Neural progenitor cell (in vitro differentiated cells): ENCODE measurements at regions not wholly inside any gene's neighbourhood (a gene's known extent, or its start where the extent isn't known, plus 50 kb on each side); places are given as distances from the start of the nearest gene placed in this dataset.
A peak's percentile ranks its signal among the peaks of the same experiment; 100 is the strongest.

ENCODE experiments used
- DNase-seq: peaks from one replicate; pipeline ENCODE4 v3.0.0-alpha.2; 2016; ENCODE audit warnings: low spot score
- H2AFZ ChIP-seq: fragments of 200-600 bp; sonication (generic); replicated peaks from 2 replicates; pipeline ENCODE4 v1.6.1; 2016; ENCODE audit warnings: antibody characterized with exemption
- H3F3A ChIP-seq: fragments of 200-600 bp; sonication (generic); 2 replicates; pipeline ENCODE4 v1.6.1; 2016; ENCODE audit warnings: antibody characterized with exemption, low read depth
- H3K27ac ChIP-seq: fragments of 200-600 bp; sonication (generic); 2 replicates; pipeline ENCODE4 v1.5.1; 2016; ENCODE audit warnings: mild to moderate bottlenecking
- H3K27me3 ChIP-seq: fragments of 200-600 bp; sonication (generic); 2 replicates; pipeline ENCODE4 v1.6.1; 2016; ENCODE audit warnings: mild to moderate bottlenecking, moderate library complexity
- H3K36me3 ChIP-seq: fragments of 200-600 bp; sonication (generic); 2 replicates; pipeline ENCODE4 v1.5.1; 2016
- H3K4me1 ChIP-seq: fragments of 200-600 bp; sonication (generic); 2 replicates; pipeline ENCODE4 v1.6.1; 2016; ENCODE audit warnings: mixed run types
- H3K4me2 ChIP-seq: fragments of 200-600 bp; sonication (generic); 2 replicates; pipeline ENCODE4 v1.6.1; 2016
- H3K4me3 ChIP-seq: fragments of 200-600 bp; sonication (generic); 2 replicates; pipeline ENCODE4 v1.5.1; 2016
- H3K79me2 ChIP-seq: fragments of 200-600 bp; sonication (generic); 2 replicates; pipeline ENCODE4 v1.6.1; 2016; ENCODE audit warnings: low read depth
- H3K9ac ChIP-seq: fragments of 200-600 bp; sonication (generic); 2 replicates; pipeline ENCODE4 v1.6.1; 2016
- H3K9me3 ChIP-seq: fragments of 200-600 bp; sonication (generic); 2 replicates; pipeline ENCODE4 v1.5.1; 2016; ENCODE audit warnings: low read depth
- H4K20me1 ChIP-seq: fragments of 200-600 bp; sonication (generic); 2 replicates; pipeline ENCODE4 v1.6.1; 2016; ENCODE audit warnings: low read depth
- H3K27ac Mint-ChIP-seq: 3 replicates; pipeline ENCODE4 v1.8.0; 2021; ENCODE audit warnings: mixed read lengths
- H3K27me3 Mint-ChIP-seq: 2 replicates; pipeline ENCODE4 v1.8.0; 2022; ENCODE audit warnings: low read depth, mild to moderate bottlenecking, inconsistent platforms, moderate library complexity, mixed read lengths; ENCODE audit not compliant: insufficient read depth
- H3K36me3 Mint-ChIP-seq: 3 replicates; pipeline ENCODE4 v1.8.0; 2021; ENCODE audit warnings: mixed read lengths
- H3K4me1 Mint-ChIP-seq: 3 replicates; pipeline ENCODE4 v1.8.0; 2021; ENCODE audit warnings: mixed read lengths
- H3K4me3 Mint-ChIP-seq: 3 replicates; pipeline ENCODE4 v1.8.0; 2021; ENCODE audit warnings: mild to moderate bottlenecking, moderate library complexity, mixed read lengths
- H3K9me3 Mint-ChIP-seq: 3 replicates; pipeline ENCODE4 v1.8.0; 2020; ENCODE audit warnings: mixed read lengths
- EZH2 ChIP-seq: fragments of 200-600 bp; sonication (generic); IDR thresholded peaks from 2 replicates; pipeline ENCODE4 v1.6.1; 2017; ENCODE audit warnings: antibody characterized with exemption, mild to moderate bottlenecking, moderate library complexity
- EZH2phosphoT487 ChIP-seq: fragments of 200-600 bp; sonication (generic); IDR thresholded peaks from 2 replicates; pipeline ENCODE4 v1.6.1; 2017; ENCODE audit warnings: antibody characterized with exemption
- TF ChIP-seq, protein P1 (sequence below): fragments of 200-600 bp; sonication (generic); IDR thresholded peaks from 2 replicates; pipeline ENCODE4 v1.5.1; 2017; ENCODE audit warnings: antibody characterized with exemption, mild to moderate bottlenecking

DNA sequence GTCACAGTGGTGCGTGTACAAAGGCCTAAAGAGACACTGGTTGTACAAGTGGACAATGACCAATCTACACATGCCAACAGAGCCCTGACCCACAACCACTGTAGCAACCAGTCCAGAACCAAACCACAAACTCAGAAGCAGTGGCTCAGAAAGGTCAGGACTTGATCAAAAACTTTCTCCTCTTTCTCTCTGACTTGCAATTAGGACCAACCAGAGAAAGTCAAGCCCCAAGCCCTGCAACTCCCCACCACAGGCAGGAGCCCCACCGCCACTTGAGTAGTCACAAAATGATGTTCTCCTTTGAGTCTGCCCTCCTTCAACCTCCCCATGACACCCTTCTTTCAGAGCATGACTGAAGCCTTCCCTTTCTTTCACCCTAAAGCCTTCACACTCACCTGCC, 291.8 kb downstream of the CDH10 start:
- no peak overlapping the region for H3K4me2 ChIP-seq
- no peaks in the 10 kb centered on the region for H3K36me3 ChIP-seq
- H3K9me3 ChIP-seq, result no peaks in the 10 kb centered on the region
- H3K27ac ChIP-seq, result no peak overlapping the region
- H4K20me1 ChIP-seq, result no peaks in the 10 kb centered on the region
- Mint-ChIP-seq H3K4me1 (no peaks in the 10 kb centered on the region), H3K4me3 (no peak overlapping the region), H3K27ac (no peak overlapping the region), H3K27me3 (peaks cover 2% of the 10 kb centered on the region), H3K36me3 (no peaks in the 10 kb centered on the region), H3K9me3 (no peaks in the 10 kb centered on the region)
- no peak overlapping the region for H3K4me3 ChIP-seq
- peak overlapping the region; percentile 29 for H2AFZ ChIP-seq
- no peak for DNase-seq
- H3K4me1 ChIP-seq, result no peaks in the 10 kb centered on the region
- no peak overlapping the region for H3K9ac ChIP-seq
- TF ChIP-seq EZH2 (no peak), EZH2phosphoT487 (no peak)
- TF ChIP-seq, protein P1, sequence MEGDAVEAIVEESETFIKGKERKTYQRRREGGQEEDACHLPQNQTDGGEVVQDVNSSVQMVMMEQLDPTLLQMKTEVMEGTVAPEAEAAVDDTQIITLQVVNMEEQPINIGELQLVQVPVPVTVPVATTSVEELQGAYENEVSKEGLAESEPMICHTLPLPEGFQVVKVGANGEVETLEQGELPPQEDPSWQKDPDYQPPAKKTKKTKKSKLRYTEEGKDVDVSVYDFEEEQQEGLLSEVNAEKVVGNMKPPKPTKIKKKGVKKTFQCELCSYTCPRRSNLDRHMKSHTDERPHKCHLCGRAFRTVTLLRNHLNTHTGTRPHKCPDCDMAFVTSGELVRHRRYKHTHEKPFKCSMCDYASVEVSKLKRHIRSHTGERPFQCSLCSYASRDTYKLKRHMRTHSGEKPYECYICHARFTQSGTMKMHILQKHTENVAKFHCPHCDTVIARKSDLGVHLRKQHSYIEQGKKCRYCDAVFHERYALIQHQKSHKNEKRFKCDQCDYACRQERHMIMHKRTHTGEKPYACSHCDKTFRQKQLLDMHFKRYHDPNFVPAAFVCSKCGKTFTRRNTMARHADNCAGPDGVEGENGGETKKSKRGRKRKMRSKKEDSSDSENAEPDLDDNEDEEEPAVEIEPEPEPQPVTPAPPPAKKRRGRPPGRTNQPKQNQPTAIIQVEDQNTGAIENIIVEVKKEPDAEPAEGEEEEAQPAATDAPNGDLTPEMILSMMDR, result no peak
- no peaks in the 10 kb centered on the region for H3K27me3 ChIP-seq
- H3K79me2 ChIP-seq, result no peaks in the 10 kb centered on the region
- no peaks in the 10 kb centered on the region for H3F3A ChIP-seq

DNA sequence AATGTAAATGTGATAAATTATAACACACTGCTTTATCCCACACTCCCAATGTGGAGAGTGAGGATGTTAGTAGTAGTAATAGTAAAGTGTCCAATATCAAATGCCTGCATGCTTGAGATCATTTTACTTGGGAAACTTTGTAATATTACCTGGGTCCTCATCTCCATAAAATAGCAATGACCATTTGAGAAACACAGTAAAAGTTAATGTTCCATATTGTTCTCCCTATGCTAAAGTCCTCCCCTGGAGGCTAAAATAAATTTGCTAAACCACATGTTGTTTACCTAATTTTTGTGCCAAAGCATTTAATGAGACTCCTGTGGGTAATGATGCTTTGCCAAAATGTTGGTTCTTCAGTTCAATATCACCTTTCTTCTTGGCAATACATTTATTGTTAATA, 291.2 kb downstream of the CDH10 start:
- no peak overlapping the region for H3K27ac Mint-ChIP-seq
- H3K9me3 ChIP-seq, result no peaks in the 10 kb centered on the region
- H3K27me3 Mint-ChIP-seq, result peaks cover 2% of the 10 kb centered on the region
- H3F3A ChIP-seq, result no peaks in the 10 kb centered on the region
- H3K9ac ChIP-seq, result no peak overlapping the region
- H3K4me3 Mint-ChIP-seq, result no peak overlapping the region
- no peaks in the 10 kb centered on the region for H3K79me2 ChIP-seq
- TF ChIP-seq EZH2, result no peak
- TF ChIP-seq EZH2phosphoT487, result no peak
- TF ChIP-seq, protein P1, result no peak
- no peaks in the 10 kb centered on the region for H3K4me1 ChIP-seq
- no peak overlapping the region for H3K27ac ChIP-seq
- no peak overlapping the region for H3K4me3 ChIP-seq
- H3K9me3 Mint-ChIP-seq, result no peaks in the 10 kb centered on the region
- H3K36me3 ChIP-seq, result no peaks in the 10 kb centered on the region
- no peak for DNase-seq
- no peak overlapping the region for H3K4me2 ChIP-seq
- H3K27me3 ChIP-seq, result no peaks in the 10 kb centered on the region
- no peaks in the 10 kb centered on the region for H3K4me1 Mint-ChIP-seq
- no peaks in the 10 kb centered on the region for H4K20me1 ChIP-seq
- no peaks in the 10 kb centered on the region for H3K36me3 Mint-ChIP-seq
- no peak overlapping the region for H2AFZ ChIP-seq

DNA sequence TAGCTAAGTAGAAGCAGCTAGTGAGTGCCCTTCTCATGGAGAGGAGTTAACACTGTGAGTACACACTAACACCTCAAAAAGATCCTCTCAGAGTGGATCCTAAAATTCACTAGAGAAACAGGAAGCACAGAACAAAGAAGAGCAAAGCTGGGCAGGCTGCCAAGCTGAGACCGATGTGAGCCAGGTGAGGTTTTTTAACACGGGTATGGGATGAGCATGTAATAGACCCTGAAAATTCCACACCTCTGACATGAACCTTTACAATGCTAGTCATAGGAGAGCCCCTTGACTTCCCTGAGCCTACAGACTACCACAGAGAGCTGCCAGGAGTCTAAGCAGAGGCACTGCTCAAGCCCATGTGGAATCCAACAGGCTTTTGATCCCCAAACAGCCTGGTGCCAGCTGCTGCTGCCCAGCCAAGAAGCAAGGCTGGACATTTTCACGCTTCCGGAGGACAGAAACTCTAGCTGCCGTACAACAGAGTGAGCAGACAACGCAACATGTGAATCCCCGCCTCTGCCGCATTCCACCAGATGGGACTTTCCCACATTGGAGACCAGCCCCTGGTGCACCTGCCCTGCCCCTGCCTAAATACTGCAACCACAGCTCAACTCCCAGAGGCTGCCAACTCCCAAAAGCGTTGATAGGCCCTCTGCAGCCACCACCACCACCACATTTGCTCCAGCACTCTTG, 280.8 kb downstream of the CDH10 start:
- Histone ChIP-seq H3F3A (no peaks in the 10 kb centered on the region), H2AFZ (peak overlapping the region; percentile 50), H3K4me3 (no peak overlapping the region), H3K9ac (no peak overlapping the region), H4K20me1 (no peaks in the 10 kb centered on the region), H3K4me1 (no peaks in the 10 kb centered on the region), H3K79me2 (no peaks in the 10 kb centered on the region), H3K4me2 (no peak overlapping the region), H3K36me3 (no peaks in the 10 kb centered on the region), H3K9me3 (no peaks in the 10 kb centered on the region), H3K27ac (no peak overlapping the region), H3K27me3 (no peaks in the 10 kb centered on the region)
- DNase-seq, result no peak
- Mint-ChIP-seq H3K9me3 (peaks cover 3% of the 10 kb centered on the region), H3K4me3 (no peak overlapping the region), H3K27me3 (peaks cover 3% of the 10 kb centered on the region), H3K36me3 (no peaks in the 10 kb centered on the region), H3K27ac (no peak overlapping the region), H3K4me1 (no peaks in the 10 kb centered on the region)
- TF ChIP-seq EZH2, result no peak
- TF ChIP-seq, protein P1, result no peak
- TF ChIP-seq EZH2phosphoT487, result no peak
